Stimulated activated CD4-positive, alpha-beta T cell treated with anti-CD3 and anti-CD28 coated beads, Interleukin-4, amount 100 ng/mL, for 1 hour (primary cell): ENCODE measurements at regions not wholly inside any gene's neighbourhood (a gene's known extent, or its start where the extent isn't known, plus 50 kb on each side); places are given as distances from the start of the nearest gene placed in this dataset.

ENCODE experiments used
- DNase-seq: peaks from one replicate; pipeline ENCODE4 v3.0.0-alpha.2; 2020

DNA sequence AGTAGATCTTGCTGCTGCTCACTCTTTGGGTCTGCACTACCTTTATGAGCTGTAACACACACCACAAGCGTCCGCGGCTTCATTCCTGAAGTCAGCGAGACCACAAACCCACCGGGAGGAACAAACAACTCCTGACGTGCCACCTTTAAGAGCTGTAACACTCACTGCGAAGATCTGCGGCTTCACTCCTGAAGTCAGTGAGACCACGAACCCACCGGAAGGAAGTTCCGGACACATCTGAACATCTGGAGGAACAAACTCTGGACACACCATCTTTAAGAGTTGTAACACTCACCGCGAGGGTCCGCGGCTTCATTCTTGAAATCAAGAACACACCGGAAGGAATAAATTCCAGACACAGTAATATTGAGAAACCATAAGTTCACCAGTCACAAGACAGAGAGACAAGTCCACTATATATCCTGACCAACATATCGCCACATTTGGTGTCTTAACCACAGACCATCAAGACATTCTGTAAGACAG lies 58.4 kb upstream of the RNF38 start:
- DNase-seq: peak; percentile 21

DNA sequence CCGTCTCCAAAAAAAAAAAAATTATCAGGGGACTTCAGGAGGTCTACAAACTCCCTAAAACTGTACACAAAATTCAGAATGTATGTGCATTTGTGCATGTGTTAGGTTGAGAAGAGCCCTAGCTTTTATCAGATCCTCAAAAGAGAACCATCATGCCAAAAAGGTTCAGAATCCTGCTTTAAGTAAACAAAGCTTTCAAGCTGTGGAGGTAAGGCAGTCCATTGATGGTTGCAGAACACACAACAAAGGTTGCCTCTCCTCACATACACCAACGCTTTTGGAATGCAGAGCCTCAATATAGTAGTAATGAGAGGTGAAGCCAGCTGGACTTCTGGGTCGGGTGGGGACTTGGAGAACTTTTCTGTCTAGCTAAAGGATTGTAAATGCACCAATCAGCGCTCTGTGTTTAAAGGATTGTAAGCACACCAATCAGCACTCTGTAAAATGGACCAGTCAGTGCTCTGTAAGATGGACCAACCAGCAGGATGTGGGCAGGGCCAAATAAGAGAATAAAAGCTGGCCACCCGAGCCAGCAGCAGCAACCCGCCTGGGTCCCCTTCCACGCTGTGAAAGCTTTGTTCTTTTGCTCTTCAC lies 57.9 kb upstream of the RNF38 start:
- DNase-seq: no peak

DNA sequence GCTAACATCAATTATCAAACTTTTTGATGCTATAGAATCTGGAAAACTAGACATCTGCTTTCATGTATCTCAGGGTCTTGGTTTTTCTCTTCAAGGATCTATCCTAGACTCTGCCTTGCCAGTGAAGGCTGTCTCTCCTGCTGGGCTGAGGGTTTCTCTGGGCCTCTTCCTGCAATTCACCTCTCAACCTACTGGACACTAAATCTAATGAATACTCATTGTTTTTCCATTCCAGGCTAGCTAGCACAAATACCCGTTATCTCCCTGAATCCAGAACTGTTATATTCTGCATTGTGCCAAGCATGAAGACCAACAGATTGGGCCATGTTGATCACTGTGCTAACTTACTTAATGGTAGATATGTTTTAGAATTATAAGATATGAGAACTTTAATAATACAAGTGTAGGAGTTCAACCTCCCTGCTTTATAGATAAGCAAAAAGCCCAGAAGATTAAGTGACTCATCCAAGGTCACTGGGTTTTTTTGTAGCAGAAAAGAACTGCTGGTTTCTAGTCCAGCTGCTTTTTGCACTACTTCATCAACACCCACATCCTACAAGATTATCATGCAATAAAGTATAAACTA lies 56.5 kb upstream of the RNF38 start:
- DNase-seq: no peak

GRCh38 chr9:36451949-36452348 lies 51.9 kb upstream of the RNF38 start:
- no peak for DNase-seq

GRCh38 chr9:36450110-36450732 lies 50.2 kb upstream of the RNF38 start:
- DNase-seq: no peak
